ENCODE measurements at regions not wholly inside any gene's neighbourhood (a gene's known extent, or its start where the extent isn't known, plus 50 kb on each side); places are given as distances from the start of the nearest gene placed in this dataset.

GRCh38 chr12:115570069-115570777 lies 707.3 kb downstream of the MED13L start:
- no peaks in the 10 kb centered on the region for H3K36me3 Mint-ChIP-seq (ENCODE audit: low read depth, unreplicated experiment)
- no peak for TF ChIP-seq CTCF (IDR thresholded peaks at IDR 0.05; ENCODE audit: unreplicated experiment)
- no peaks in the 10 kb centered on the region for H3K27me3 Mint-ChIP-seq (ENCODE audit: unreplicated experiment)
- no peaks in the 10 kb centered on the region for H3K4me1 Mint-ChIP-seq (ENCODE audit: unreplicated experiment)
- H3K27ac Mint-ChIP-seq (ENCODE audit: unreplicated experiment), result no peak overlapping the region
- no peak for DNase-seq (ENCODE audit: low spot score)
- H3K9me3 Mint-ChIP-seq (ENCODE audit: unreplicated experiment), result no peaks in the 10 kb centered on the region
- no peak overlapping the region for H3K4me3 Mint-ChIP-seq (ENCODE audit: unreplicated experiment)

GRCh38 chr12:115569345-115570068 lies 708.0 kb downstream of the MED13L start:
- H3K4me3 Mint-ChIP-seq (ENCODE audit: unreplicated experiment), result no peak overlapping the region
- peaks cover 3% of the 10 kb centered on the region for H3K4me1 Mint-ChIP-seq (ENCODE audit: unreplicated experiment)
- no peak overlapping the region for H3K27ac Mint-ChIP-seq (ENCODE audit: unreplicated experiment)
- no peaks in the 10 kb centered on the region for H3K9me3 Mint-ChIP-seq (ENCODE audit: unreplicated experiment)
- TF ChIP-seq CTCF (IDR thresholded peaks at IDR 0.05; ENCODE audit: unreplicated experiment), result no peak
- H3K27me3 Mint-ChIP-seq (ENCODE audit: unreplicated experiment), result no peaks in the 10 kb centered on the region
- no peaks in the 10 kb centered on the region for H3K36me3 Mint-ChIP-seq (ENCODE audit: low read depth, unreplicated experiment)
- no peak for DNase-seq (ENCODE audit: low spot score)

- Mint-ChIP-seq H3K9me3 (ENCODE audit: unreplicated experiment) (no peaks in the 10 kb centered on the region), H3K27ac (ENCODE audit: unreplicated experiment) (no peak overlapping the region), H3K36me3 (ENCODE audit: low read depth, unreplicated experiment) (no peaks in the 10 kb centered on the region), H3K27me3 (ENCODE audit: unreplicated experiment) (no peaks in the 10 kb centered on the region), H3K4me1 (ENCODE audit: unreplicated experiment) (no peaks in the 10 kb centered on the region), H3K4me3 (ENCODE audit: unreplicated experiment) (no peak overlapping the region)
- no peak for DNase-seq (ENCODE audit: low spot score)
- TF ChIP-seq CTCF (IDR thresholded peaks at IDR 0.05; ENCODE audit: unreplicated experiment), result no peak
Observed at GRCh38 chr12:115558281-115558680, 719.2 kb downstream of the MED13L start.

- no peak for DNase-seq (ENCODE audit: low spot score)
- H3K4me1 Mint-ChIP-seq (ENCODE audit: unreplicated experiment), result no peaks in the 10 kb centered on the region
- no peaks in the 10 kb centered on the region for H3K9me3 Mint-ChIP-seq (ENCODE audit: unreplicated experiment)
Observed at GRCh38 chr12:115553622-115554021, 723.9 kb downstream of the MED13L start.

More at GRCh38 chr12:115553622-115554021, 723.9 kb downstream of the MED13L start:
- no peaks in the 10 kb centered on the region for H3K27me3 Mint-ChIP-seq (ENCODE audit: unreplicated experiment)
- no peak overlapping the region for H3K27ac Mint-ChIP-seq (ENCODE audit: unreplicated experiment)
- no peak overlapping the region for H3K4me3 Mint-ChIP-seq (ENCODE audit: unreplicated experiment)
- no peaks in the 10 kb centered on the region for H3K36me3 Mint-ChIP-seq (ENCODE audit: low read depth, unreplicated experiment)
- no peak for TF ChIP-seq CTCF (IDR thresholded peaks at IDR 0.05; ENCODE audit: unreplicated experiment)
